ENCODE measurements at regions not wholly inside any gene's neighbourhood (a gene's known extent, or its start where the extent isn't known, plus 50 kb on each side); places are given as distances from the start of the nearest gene placed in this dataset.

GRCh38 chr7:85627791-85628586 lies 441.1 kb upstream of the SEMA3D start:
- no peak for DNase-seq
- Mint-ChIP-seq H3K27ac (no peak overlapping the region), H3K4me1 (no peaks in the 10 kb centered on the region), H3K36me3 (peaks cover 0 to 4% (median 3%) of the 10 kb centered on the region in 3 donors), H3K4me3 (no peak overlapping the region), H3K9me3 (peaks cover 0 to 58% (median 29%) of the 10 kb centered on the region in 6 donors), H3K27me3 (ENCODE audit: low read depth in 3 of 3) (no peaks in the 10 kb centered on the region)

- Mint-ChIP-seq H3K9me3 (peaks cover 5 to 56% (median 35%) of the 10 kb centered on the region in 6 donors), H3K27ac (no peak overlapping the region), H3K36me3 (peaks cover 0 to 4% (median 0%) of the 10 kb centered on the region in 3 donors), H3K27me3 (ENCODE audit: low read depth in 3 of 3) (no peaks in the 10 kb centered on the region), H3K4me3 (no peak overlapping the region), H3K4me1 (no peaks in the 10 kb centered on the region)
- DNase-seq = no peak
Observed at GRCh38 chr7:85622059-85622458, 435.2 kb upstream of the SEMA3D start.

DNA sequence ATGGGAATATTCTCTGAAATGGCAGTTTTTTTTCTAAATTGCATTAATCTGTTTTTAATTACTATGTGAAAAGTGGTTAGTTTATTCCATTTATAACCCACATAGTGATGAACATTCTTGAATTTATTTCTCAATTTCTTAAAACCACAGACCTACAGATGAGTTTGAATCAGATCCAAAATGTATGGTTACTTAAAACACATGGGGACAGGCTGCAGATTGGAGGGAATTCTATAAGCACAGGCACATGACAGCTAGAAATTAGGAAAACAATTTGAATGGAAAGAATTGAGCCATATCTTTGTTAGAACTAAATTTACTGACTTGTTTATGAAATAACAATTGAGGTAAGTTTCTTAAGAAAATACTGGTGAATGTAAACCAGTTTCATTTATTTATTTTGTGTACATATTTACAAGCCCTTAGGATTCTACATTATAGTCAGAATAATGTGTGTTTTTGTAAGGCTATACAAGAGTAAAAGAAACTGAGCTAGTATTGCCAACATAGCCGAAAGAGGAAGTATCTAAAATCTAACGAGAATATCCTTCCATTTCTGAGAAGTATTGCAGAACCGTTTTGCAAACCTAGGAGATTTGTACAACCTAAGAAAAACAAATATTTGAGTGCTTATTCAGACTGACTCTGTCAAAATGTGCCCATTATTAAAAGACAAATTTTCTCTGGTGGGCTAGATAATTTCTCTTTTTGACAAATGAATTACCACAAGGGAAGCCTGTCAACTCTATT lies 434.3 kb upstream of the SEMA3D start:
- Mint-ChIP-seq H3K4me3 (no peak overlapping the region), H3K27me3 (ENCODE audit: low read depth in 3 of 3) (no peaks in the 10 kb centered on the region)

GRCh38 chr7:85619236-85619635 lies 432.4 kb upstream of the SEMA3D start:
- Mint-ChIP-seq H3K4me1 (no peaks in the 10 kb centered on the region), H3K36me3 (peaks cover 0 to 4% (median 4%) of the 10 kb centered on the region in 3 donors), H3K9me3 (peaks cover 14 to 45% (median 29%) of the 10 kb centered on the region in 6 donors), H3K4me3 (no peak overlapping the region), H3K27me3 (ENCODE audit: low read depth in 3 of 3) (no peaks in the 10 kb centered on the region), H3K27ac (no peak overlapping the region)
- DNase-seq = no peak

More for the DNA sequence above, 434.3 kb upstream of the SEMA3D start:
- no peaks in the 10 kb centered on the region for H3K4me1 Mint-ChIP-seq
- H3K36me3 Mint-ChIP-seq = peaks cover 0 to 4% (median 0%) of the 10 kb centered on the region in 3 donors
- H3K27ac Mint-ChIP-seq = no peak overlapping the region
- H3K9me3 Mint-ChIP-seq = peaks cover 10 to 46% (median 31%) of the 10 kb centered on the region in 6 donors
- no peak for DNase-seq

- no peak for DNase-seq
- Mint-ChIP-seq H3K9me3 (peaks cover 22 to 51% (median 35%) of the 10 kb centered on the region in 6 donors), H3K36me3 (peaks cover 0 to 4% (median 0%) of the 10 kb centered on the region in 3 donors), H3K4me3 (no peak overlapping the region), H3K4me1 (no peaks in the 10 kb centered on the region), H3K27ac (no peak overlapping the region), H3K27me3 (ENCODE audit: low read depth in 3 of 3) (no peaks in the 10 kb centered on the region)
Observed at GRCh38 chr7:85614684-85615083, 427.8 kb upstream of the SEMA3D start.

DNA sequence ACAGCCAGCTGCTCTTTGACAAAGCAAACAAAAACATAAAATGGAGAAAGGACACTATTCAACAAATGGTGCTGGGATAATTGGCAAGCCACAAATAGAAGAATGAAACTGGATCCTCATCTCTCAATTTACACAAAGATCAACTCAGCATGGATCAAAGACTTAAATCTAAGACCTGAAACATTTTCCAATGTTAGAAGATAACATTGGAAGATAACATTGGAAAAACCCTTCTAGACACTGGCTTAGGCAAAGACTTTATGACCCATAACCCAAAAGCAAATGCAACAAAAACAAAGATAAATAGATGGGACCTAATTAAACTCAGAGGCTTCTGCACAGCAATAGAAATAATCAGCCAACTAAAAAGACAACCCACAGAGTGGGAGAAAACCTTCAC lies 425.7 kb upstream of the SEMA3D start:
- Mint-ChIP-seq H3K9me3 (peaks cover 20 to 42% (median 33%) of the 10 kb centered on the region in 6 donors), H3K36me3 (peaks cover 0 to 4% (median 0%) of the 10 kb centered on the region in 3 donors), H3K27me3 (ENCODE audit: low read depth in 3 of 3) (no peaks in the 10 kb centered on the region), H3K27ac (no peak overlapping the region), H3K4me1 (no peaks in the 10 kb centered on the region), H3K4me3 (no peak overlapping the region)
- DNase-seq = no peak

DNA sequence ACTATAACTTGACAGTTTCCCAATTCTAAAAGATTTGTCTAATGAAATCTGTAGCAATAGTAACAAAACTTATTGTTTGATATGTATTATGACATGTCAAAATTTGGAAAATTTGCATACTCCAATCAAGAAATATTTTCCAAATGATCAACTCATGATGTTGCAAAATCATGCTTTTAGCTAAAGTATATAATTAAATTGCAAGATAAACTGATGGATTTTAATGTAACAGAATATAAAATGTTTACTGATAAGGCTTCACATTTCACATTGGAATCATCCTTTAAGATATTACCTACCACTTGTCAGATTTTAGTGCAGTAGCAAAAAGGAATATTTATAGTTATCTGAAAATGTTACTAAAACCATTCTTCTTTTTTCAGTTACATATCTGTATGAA lies 421.9 kb upstream of the SEMA3D start:
- Mint-ChIP-seq H3K27ac (no peak overlapping the region), H3K4me1 (no peaks in the 10 kb centered on the region), H3K27me3 (ENCODE audit: low read depth in 3 of 3) (peaks cover 0 to 2% (median 0%) of the 10 kb centered on the region in 3 donors)

GRCh38 chr7:85602196-85602595 lies 415.3 kb upstream of the SEMA3D start:
- H3K36me3 Mint-ChIP-seq = no peaks in the 10 kb centered on the region
- no peaks in the 10 kb centered on the region for H3K4me1 Mint-ChIP-seq
- no peak for DNase-seq
- peaks cover 2 to 33% (median 7%) of the 10 kb centered on the region in 6 donors for H3K9me3 Mint-ChIP-seq
- no peak overlapping the region for H3K4me3 Mint-ChIP-seq
- no peak overlapping the region for H3K27ac Mint-ChIP-seq
- peaks cover 0 to 4% (median 0%) of the 10 kb centered on the region in 3 donors for H3K27me3 Mint-ChIP-seq (ENCODE audit: low read depth in 3 of 3)

More for the DNA sequence above, 421.9 kb upstream of the SEMA3D start:
- Mint-ChIP-seq H3K4me3 (no peak overlapping the region), H3K9me3 (peaks cover 10 to 46% (median 23%) of the 10 kb centered on the region in 6 donors), H3K36me3 (no peaks in the 10 kb centered on the region)
- DNase-seq = no peak

- H3K27ac Mint-ChIP-seq = no peak overlapping the region
- H3K27me3 Mint-ChIP-seq (ENCODE audit: low read depth in 3 of 3) = peaks cover 0 to 1% (median 0%) of the 10 kb centered on the region in 3 donors
- H3K4me3 Mint-ChIP-seq = no peak overlapping the region
- H3K36me3 Mint-ChIP-seq = no peaks in the 10 kb centered on the region
- no peaks in the 10 kb centered on the region for H3K4me1 Mint-ChIP-seq
- H3K9me3 Mint-ChIP-seq = peaks cover 0 to 27% (median 10%) of the 10 kb centered on the region in 6 donors
- DNase-seq = no peak
Observed at GRCh38 chr7:85600395-85600794, 413.5 kb upstream of the SEMA3D start.

GRCh38 chr7:85596827-85597226 lies 410.0 kb upstream of the SEMA3D start:
- Mint-ChIP-seq H3K4me1 (no peaks in the 10 kb centered on the region), H3K27me3 (ENCODE audit: low read depth in 3 of 3) (peaks cover 0 to 3% (median 1%) of the 10 kb centered on the region in 3 donors), H3K4me3 (no peak overlapping the region), H3K9me3 (peaks cover 0 to 23% (median 11%) of the 10 kb centered on the region in 6 donors), H3K36me3 (no peaks in the 10 kb centered on the region), H3K27ac (no peak overlapping the region)
- no peak for DNase-seq

- H3K4me3 Mint-ChIP-seq = no peak overlapping the region
- DNase-seq = no peak
- no peaks in the 10 kb centered on the region for H3K36me3 Mint-ChIP-seq
- no peak overlapping the region for H3K27ac Mint-ChIP-seq
- peaks cover 0 to 28% (median 11%) of the 10 kb centered on the region in 6 donors for H3K9me3 Mint-ChIP-seq
- peaks cover 0 to 3% (median 1%) of the 10 kb centered on the region in 3 donors for H3K27me3 Mint-ChIP-seq (ENCODE audit: low read depth in 3 of 3)
- no peaks in the 10 kb centered on the region for H3K4me1 Mint-ChIP-seq
Observed at GRCh38 chr7:85595750-85596178, 408.9 kb upstream of the SEMA3D start.

GRCh38 chr7:85593355-85593754 lies 406.5 kb upstream of the SEMA3D start:
- H3K4me3 Mint-ChIP-seq = no peak overlapping the region
- DNase-seq = no peak
- no peaks in the 10 kb centered on the region for H3K4me1 Mint-ChIP-seq
- H3K27me3 Mint-ChIP-seq (ENCODE audit: low read depth in 3 of 3) = peaks cover 0 to 3% (median 0%) of the 10 kb centered on the region in 3 donors
- H3K9me3 Mint-ChIP-seq = peaks cover 2 to 35% (median 12%) of the 10 kb centered on the region in 6 donors
- H3K27ac Mint-ChIP-seq = no peak overlapping the region
- H3K36me3 Mint-ChIP-seq = no peaks in the 10 kb centered on the region

- DNase-seq = no peak
- no peaks in the 10 kb centered on the region for H3K27me3 Mint-ChIP-seq (ENCODE audit: low read depth in 3 of 3)
- no peak overlapping the region for H3K27ac Mint-ChIP-seq
- no peaks in the 10 kb centered on the region for H3K36me3 Mint-ChIP-seq
- H3K4me3 Mint-ChIP-seq = no peak overlapping the region
- H3K9me3 Mint-ChIP-seq = peaks cover 4 to 28% (median 16%) of the 10 kb centered on the region in 6 donors
- H3K4me1 Mint-ChIP-seq = no peaks in the 10 kb centered on the region
Observed at GRCh38 chr7:85587785-85588184, 400.9 kb upstream of the SEMA3D start.

DNA sequence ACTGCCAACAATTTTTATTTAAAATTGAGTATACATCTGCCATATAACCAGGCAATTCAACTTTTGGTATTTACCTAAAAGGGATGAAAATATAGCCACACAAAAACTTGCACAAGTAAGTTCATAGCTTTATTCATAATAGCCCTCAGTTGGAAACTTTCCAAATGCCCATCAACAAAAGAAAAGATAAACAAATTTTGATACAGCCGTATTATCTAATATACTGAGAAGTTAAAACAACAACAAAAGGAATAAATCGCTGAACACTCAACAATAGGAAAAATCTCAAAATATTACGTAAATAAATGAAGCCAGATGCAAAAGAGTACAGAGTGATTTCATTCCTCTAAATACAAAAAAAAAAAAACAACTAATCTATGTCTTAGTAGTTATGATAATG lies 399.2 kb upstream of the SEMA3D start:
- no peaks in the 10 kb centered on the region for H3K27me3 Mint-ChIP-seq (ENCODE audit: low read depth in 3 of 3)
- H3K36me3 Mint-ChIP-seq = no peaks in the 10 kb centered on the region
- no peaks in the 10 kb centered on the region for H3K4me1 Mint-ChIP-seq
- H3K4me3 Mint-ChIP-seq = no peak overlapping the region
- H3K9me3 Mint-ChIP-seq = peaks cover 4 to 29% (median 14%) of the 10 kb centered on the region in 6 donors
- DNase-seq = no peak
- no peak overlapping the region for H3K27ac Mint-ChIP-seq

Data from immature natural killer cell (primary cell).